ENCODE measurements at regions not wholly inside any gene's neighbourhood (a gene's known extent, or its start where the extent isn't known, plus 50 kb on each side); places are given as distances from the start of the nearest gene placed in this dataset.

GRCh38 chr2:88318071-88318955, 134.2 kb downstream of the FOXI3 start:
- H3K27ac ChIP-seq = no peak overlapping the region
- TF ChIP-seq, protein P1, sequence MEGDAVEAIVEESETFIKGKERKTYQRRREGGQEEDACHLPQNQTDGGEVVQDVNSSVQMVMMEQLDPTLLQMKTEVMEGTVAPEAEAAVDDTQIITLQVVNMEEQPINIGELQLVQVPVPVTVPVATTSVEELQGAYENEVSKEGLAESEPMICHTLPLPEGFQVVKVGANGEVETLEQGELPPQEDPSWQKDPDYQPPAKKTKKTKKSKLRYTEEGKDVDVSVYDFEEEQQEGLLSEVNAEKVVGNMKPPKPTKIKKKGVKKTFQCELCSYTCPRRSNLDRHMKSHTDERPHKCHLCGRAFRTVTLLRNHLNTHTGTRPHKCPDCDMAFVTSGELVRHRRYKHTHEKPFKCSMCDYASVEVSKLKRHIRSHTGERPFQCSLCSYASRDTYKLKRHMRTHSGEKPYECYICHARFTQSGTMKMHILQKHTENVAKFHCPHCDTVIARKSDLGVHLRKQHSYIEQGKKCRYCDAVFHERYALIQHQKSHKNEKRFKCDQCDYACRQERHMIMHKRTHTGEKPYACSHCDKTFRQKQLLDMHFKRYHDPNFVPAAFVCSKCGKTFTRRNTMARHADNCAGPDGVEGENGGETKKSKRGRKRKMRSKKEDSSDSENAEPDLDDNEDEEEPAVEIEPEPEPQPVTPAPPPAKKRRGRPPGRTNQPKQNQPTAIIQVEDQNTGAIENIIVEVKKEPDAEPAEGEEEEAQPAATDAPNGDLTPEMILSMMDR (conservative IDR thresholded peaks at IDR 0.05) = no peak

DNA sequence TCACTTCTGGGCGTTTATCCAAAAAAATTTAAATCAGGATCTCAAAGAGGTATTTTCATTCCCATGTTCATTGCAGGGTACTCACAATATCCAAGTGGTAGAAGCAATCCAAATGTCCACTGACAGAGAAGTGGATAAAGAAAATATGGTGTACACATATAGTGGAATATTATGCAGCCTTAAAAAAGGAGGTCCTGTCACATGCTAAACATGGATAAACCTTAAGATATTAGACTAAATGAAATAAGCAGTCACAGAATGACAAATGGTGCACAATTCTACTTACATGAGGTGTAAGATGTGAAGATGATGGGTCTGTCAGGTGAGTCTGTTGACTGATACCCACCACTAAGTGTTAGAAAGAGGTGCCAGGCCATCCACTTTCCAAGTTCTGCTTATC, 140.6 kb downstream of the THNSL2 start:
- H3K27ac ChIP-seq = no peak overlapping the region
- TF ChIP-seq, protein P1 (conservative IDR thresholded peaks at IDR 0.05) = no peak

- H3K27ac ChIP-seq = no peak overlapping the region
- TF ChIP-seq, protein P1 (conservative IDR thresholded peaks at IDR 0.05) = peak; percentile 71
Measured at GRCh38 chr2:88307817-88308216, 137.7 kb downstream of the THNSL2 start.

GRCh38 chr2:88303865-88304264, 133.7 kb downstream of the THNSL2 start:
- H3K27ac ChIP-seq = no peak overlapping the region
- TF ChIP-seq, protein P1 (conservative IDR thresholded peaks at IDR 0.05) = no peak

GRCh38 chr2:88296247-88296646, 126.1 kb downstream of the THNSL2 start:
- no peak overlapping the region for H3K27ac ChIP-seq

GRCh38 chr2:88283886-88284592, 113.9 kb downstream of the THNSL2 start:
- TF ChIP-seq, protein P1 (conservative IDR thresholded peaks at IDR 0.05) = no peak
- H3K27ac ChIP-seq = no peak overlapping the region

More at GRCh38 chr2:88296247-88296646, 126.1 kb downstream of the THNSL2 start:
- TF ChIP-seq, protein P1 (conservative IDR thresholded peaks at IDR 0.05) = no peak

Data from VCaP (cell line).